GM08714 (cell line): ENCODE measurements at regions not wholly inside any gene's neighbourhood (a gene's known extent, or its start where the extent isn't known, plus 50 kb on each side); places are given as distances from the start of the nearest gene placed in this dataset.
"Not testable (repeated sequence)": the region's sequence is repeated elsewhere in the genome, so short reads cannot be mapped to it uniquely, and the experiment has no call there.

ENCODE experiments used
- H3K4me3 ChIP-seq: fragments of 200-500 bp; sonication (Bioruptor generic); 2 replicates; pipeline ENCODE4 v1.5.1; 2014; ENCODE audit warnings: mild to moderate bottlenecking, low read length, inconsistent platforms
- ZNF274 ChIP-seq: IDR thresholded peaks from 2 replicates; pipeline ENCODE4 v1.6.1; 2012; ENCODE audit warnings: mild to moderate bottlenecking, low read depth, low read length

DNA sequence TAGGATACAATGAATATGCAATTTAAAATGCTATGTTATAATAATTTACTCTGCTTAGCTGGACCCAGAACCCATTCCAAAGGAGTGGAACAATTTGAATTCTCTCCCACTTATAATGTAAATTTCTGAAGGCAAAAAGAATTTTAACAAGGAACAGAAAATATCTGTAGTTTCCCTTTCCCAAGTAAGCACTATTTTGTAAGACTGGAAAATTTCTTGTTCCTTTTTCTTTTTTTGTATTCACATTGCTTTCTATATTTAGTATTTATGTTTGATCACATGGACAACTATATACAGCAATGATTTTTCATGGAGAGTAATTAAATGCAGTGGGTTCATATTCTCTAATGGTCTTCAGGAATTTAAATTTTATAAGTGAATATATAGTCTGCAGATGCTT is 127.4 kb downstream of the GPR85 start:
- no peak for TF ChIP-seq ZNF274
- H3K4me3 ChIP-seq: no peak overlapping the region

DNA sequence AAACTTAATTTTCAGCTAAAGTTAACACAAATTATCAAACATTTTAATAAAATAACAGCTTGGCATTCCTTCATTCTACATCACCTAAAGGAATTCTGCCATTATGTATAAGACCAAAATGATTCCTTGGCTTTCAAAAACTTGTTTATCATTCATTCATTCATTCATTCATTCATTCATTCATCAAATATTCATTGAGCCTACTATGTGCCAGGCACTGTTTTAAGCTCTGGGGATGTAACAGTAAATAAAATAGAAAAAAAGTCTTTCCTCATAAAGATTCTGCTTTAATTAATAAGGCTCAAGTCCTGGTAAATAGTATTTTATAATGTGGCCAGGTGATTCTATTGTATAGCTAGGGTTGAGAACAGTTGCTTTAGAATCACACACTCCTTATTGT is 127.9 kb downstream of the GPR85 start:
- no peak for TF ChIP-seq ZNF274
- no peak overlapping the region for H3K4me3 ChIP-seq

DNA sequence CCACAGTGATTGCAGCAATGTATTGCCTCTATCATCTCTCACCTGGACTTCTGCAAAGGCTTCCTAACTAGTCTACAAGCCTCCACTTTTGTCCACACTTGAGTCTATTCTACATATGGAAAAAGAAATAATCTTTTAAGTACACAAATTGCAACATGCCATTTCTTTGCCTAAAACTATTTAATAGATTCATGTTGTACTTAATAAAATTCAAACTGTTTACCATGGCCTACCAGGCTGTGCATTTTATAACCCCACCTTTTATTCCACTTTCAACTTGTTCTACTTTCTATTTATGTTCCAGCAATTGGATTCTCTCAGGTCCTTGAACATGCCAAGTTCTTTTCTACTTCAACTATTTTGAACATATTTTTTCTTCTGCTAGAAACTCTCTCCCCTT is 128.7 kb downstream of the GPR85 start:
- no peak overlapping the region for H3K4me3 ChIP-seq
- no peak for TF ChIP-seq ZNF274

DNA sequence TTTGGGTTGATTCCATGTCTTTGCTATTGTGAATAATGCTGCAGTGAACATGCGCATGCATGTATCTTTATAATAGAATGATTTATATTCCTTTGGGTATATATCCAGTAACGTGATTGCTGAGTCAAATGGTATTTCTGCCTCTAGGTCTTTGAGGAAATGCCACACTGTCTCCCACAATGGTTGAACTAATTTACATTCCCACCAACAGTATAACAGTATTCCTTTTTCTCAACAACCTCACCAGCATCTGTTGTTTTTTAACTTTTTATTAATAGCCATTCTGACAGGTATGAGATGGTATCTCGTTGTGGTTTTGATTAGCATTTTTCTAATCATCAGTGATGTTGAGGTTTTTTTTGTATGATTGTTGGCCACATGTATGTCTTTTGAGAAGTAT is 133.6 kb downstream of the GPR85 start:
- not testable (repeated sequence) for H3K4me3 ChIP-seq

DNA sequence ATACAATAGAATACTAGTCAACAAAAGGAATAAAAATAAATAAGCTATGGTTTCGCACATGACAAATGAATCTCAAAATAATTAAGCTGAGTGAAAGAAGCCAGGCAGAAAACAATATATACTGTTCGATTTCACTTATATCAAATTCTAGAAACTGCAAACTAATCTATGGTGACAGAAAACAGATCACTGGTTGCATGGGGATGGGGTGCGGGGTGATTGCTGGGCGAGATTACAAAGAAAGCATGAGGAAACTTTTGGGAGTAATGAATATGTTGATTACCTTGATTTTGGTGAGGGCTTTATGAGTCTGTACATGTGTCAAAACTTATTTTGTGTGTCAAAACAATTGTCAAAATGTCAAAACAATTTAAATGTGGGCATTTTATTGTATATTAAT is 135.6 kb downstream of the GPR85 start:
- no peak for TF ChIP-seq ZNF274
- no peak overlapping the region for H3K4me3 ChIP-seq

DNA sequence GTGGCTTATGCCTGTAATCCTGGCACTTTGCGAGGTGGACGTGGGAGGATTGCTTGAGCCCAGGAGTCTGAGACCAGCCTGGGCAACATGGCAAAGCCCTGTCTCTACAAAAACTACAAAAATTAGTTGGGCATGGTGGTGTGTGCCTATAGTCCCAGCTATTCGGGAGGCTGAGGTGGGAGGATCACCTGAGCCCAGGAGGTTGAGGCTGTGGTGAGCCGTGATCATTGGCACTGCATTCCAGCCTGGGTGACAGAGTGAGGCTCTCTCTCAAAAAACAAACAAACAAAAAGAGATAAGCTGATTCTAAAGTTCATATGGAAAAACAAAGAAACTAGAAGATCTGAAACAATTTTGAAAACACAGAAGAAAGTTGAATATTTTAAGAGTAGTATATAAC is 136.9 kb downstream of the GPR85 start:
- H3K4me3 ChIP-seq: not testable (repeated sequence)

DNA sequence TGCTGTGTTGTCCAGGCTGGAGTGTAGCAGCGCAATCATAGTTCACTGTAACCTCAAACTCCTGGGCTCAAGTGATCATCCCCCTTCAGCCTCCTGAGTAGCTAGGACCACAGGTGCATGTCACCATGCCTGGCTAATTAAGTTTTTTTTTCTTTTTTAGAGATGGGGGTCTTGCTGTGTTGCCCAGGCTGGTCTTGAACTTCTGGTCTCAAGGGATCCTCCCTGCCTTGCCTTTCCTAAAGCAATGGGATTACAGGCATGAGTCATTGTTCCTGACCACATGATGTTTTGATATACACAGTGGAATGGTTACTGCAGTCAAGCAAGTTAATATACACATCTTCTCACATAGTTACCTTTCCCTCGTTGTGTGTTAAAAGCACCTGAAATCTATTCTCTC is 140.3 kb downstream of the GPR85 start:
- H3K4me3 ChIP-seq: no peak overlapping the region
- no peak for TF ChIP-seq ZNF274

DNA sequence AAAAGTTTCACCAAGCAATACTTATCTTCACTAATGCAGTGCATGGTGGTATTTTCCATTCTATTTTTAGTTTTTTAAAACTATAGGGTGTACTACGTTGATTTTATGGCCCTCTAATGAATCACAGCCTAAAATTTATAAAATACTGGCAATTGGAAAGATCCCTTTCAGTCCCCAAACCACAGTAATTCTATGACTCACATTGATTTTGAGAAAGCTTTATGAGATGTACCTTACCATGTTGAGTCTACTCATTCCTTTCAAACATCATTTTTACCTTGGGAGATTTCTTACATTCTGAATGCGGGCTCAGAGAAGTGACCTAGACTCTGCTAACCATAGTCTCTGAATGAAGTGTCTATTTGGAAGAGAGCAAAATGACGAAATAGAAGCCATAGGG is 141.6 kb downstream of the GPR85 start:
- TF ChIP-seq ZNF274: no peak

DNA sequence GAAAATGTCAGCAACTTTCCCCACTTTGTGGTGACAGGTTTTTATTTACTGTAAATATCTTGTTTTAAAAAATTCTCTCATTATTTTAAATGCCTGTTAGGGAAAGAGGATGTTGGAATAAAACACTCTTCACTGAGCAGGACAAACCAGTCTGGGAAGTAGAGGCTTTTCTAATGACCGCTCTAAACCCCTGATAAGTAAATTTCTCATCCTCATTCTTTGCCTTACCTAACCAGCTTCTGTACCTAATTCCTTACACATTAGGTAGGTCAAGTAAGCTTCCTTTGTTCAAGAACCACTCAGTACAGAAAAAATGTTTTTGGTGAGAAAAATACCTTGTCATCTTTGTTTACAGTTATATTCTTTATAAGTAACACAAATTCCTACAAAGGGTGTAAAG is 143.6 kb downstream of the GPR85 start:
- H3K4me3 ChIP-seq: no peak overlapping the region
- TF ChIP-seq ZNF274: no peak

More for the DNA sequence above, 141.6 kb downstream of the GPR85 start:
- H3K4me3 ChIP-seq: no peak overlapping the region

DNA sequence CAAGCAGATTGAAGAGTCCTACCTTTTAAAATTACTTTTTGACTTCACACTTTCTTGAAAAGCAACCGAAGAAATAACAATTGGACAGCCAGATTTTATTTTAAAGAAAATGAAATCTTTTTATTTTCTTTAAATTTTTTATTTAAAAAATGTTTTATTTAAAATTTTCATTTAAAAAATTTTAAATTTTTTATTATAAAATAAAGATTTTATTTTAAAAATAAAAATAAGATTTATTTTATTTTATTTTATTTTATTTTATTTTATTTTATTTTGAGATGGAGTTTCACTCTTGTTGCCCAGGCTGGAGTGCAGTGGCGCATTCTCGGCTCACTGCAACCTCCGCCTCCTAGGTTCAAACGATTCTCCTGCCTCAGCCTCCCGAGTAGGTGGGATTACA is 144.5 kb downstream of the GPR85 start:
- H3K4me3 ChIP-seq: not testable (repeated sequence)

DNA sequence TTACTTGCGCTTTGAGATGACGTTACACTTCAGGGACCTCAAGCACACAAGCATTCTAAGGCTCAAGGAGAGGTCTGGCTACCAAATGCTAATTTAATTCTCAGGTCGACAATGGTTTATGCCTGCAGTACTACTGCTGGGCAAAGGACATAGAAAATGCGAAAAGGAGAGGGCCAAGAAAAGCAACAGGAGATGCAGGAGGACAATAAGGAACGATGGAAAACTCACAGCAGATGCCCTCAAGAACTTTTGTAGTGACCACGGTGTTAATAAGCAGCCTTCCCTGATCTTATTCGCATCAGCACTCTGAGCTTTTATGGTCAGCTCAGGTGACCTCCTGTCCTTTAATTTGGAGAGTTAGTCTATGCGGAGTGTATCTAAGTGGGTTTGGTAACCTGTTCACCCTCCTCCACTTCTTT is 146.3 kb downstream of the GPR85 start:
- TF ChIP-seq ZNF274: no peak
- peak overlapping the region; percentile 70 for H3K4me3 ChIP-seq

DNA sequence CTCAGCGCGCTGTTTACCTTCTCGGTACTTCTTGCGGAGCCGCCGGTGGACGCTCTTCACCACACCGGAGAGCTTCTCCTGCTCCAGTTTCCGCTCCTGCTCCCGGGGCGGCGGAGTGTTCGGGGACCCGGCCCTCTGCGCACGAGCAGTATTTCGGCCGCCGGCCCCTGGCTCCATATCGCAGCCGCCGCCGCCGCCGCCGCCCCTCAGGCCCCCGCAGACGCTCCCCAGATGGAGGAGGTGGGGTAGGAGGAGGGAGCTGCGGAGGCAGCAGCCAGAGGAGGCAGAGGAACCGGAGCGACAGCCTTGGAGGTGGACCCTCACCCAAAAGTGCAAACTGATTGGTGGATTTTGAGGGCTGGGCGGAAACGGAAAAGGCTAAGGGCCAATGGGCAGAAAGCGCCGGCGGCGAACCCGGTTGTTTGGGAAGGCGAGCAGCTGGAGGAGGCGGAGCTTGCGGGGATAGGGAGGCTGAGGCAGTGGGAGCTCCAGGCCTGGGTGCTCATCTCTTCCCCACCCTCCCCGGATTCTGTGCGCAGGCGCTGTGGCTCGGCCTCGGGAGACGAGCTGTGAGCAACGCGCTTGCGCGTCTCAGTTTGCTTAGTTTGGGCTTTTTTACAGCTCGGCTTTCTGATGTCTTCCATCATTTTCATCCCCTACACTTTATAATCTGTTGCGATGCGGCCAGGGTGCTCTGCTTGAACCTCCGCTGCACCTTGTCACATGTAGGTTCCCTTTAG is 146.9 kb downstream of the GPR85 start:
- H3K4me3 ChIP-seq: peak overlapping the region; percentile 84
- no peak for TF ChIP-seq ZNF274

DNA sequence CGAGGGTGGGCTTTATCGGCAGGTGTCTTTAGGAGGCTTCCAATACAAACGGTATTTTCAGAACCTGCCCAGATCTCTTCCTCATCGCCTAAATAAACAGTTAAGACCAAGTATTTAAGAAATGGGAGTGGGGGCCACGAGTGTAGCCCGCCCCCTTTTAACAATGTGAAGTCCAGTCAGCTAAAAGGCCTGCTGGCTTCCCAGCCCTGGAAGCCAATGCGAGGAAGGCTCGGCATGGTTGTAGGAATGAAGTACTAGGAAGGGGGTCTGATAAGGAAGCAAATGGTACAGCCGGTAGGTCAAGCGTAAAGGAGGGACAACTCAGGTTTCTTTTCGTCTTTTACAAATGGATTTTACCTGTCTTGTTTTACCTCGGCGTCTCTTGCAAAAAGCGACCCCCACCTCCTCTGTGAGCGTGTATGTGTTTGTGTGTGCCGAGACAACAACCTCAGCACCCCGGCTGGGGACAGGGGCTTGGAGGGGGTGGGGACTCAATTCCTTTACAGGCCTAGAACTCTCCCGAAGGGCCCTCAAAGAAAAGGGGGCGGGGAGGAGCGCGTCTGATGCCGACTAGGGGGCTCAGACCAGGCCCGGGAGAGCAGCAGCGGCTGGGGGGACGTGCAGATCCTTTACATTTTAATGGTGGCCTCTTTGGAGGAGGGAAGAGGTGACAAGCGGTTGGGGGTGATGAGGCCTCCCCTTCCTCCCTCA is 147.6 kb downstream of the GPR85 start:
- no peak for TF ChIP-seq ZNF274
- H3K4me3 ChIP-seq: peak overlapping the region; percentile 84

DNA sequence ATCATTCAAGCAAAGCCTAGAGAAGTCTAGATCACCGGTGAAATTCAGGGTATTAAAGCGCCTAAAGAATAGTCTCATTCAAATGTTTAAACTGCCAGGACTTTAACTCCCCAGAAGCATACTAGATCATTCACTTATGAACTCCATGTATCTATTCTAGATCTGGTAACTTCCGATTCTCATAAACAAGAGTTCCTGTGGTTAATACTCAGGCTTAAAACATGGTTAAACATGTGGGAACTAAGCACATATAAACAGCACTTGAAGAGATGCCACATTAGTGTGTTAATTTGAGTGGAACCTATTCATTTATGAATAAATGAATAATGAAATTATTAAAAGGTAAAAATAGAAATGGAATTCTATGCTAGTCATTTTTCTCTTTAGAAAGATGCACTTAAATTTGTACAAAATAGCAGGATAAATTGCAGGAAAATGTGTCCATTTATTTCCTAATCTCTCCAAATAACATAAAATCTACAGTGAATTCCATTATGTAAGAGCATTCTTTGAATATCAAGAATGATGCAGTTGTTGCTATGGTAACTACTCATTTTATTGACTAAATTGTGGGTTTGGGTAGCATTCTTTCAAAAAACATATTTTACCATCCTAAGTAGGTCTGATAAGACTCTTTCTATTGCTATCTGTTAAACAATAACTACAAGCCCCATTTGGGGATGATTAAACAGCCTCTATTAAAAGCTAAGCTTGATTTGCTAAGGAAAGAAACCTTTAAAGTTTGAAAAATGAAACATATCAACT is 147.6 kb upstream of the TMEM168 start:
- no peak for TF ChIP-seq ZNF274
- H3K4me3 ChIP-seq: peak overlapping the region; percentile 84; the same call in 1 of the 2 replicates

DNA sequence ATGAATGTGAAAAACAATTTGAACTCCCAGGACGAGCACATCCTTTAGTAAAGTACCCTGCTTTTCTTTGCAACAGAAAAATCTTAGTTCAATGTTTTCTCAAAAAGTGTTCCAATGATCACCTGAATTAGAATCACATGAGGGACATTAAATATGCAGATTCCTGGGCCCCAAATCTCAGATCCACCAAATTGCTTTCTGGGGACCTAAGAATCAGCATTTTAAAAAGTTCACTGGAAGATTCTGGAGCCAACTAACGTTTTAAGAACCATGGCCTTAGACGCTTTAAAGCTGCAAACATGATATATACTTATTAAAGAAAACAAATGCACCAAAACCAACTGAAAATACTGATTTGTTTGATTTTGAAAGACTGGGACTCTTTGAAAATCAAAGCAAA is 143.4 kb upstream of the TMEM168 start:
- TF ChIP-seq ZNF274: no peak
- no peak overlapping the region for H3K4me3 ChIP-seq

DNA sequence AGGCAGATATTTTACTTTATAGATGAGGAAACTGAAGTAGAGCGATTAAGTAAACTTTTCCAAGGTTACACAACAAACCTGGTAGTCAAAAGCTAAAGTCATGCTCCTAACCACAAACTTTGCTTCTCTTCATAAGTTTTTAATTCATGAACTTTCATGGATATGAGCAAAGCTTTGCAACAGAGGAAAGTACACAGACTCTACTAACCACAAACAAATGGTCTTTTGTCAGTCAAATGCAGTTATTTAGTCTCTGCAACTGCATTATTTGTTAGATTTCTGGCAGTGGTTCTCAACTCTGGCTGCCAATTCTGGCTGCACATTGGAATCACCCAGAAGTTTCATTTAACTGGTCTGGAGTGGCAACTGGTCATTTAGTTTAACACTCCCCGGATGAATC is 140.6 kb upstream of the TMEM168 start:
- no peak for TF ChIP-seq ZNF274
- no peak overlapping the region for H3K4me3 ChIP-seq
